T-helper 9 cell (primary cell): ENCODE measurements at regions not wholly inside any gene's neighbourhood (a gene's known extent, or its start where the extent isn't known, plus 50 kb on each side); places are given as distances from the start of the nearest gene placed in this dataset.

ENCODE experiments used
- DNase-seq: peaks from one replicate; pipeline ENCODE4 v3.0.0-alpha.2; 2020

DNA sequence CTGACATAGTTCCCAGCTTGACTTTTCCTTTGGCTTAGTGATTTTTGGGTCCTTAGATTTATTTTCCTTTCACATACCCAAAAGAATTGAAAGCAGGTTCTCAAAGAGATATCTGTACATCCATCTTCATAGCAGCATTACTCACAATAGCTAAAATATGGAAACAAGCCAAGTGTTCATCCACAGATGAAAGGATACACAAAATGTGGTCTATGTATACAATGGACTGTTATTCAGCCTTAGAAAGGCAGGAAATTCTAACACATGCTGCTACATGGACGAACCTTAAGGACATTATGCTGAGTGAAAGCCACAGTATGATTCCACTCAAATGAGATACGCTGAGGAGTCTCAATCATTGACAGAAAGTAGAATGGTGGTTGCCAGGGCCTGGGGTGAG is 171.8 kb downstream of the IGLL1 start:
- no peak for DNase-seq

DNA sequence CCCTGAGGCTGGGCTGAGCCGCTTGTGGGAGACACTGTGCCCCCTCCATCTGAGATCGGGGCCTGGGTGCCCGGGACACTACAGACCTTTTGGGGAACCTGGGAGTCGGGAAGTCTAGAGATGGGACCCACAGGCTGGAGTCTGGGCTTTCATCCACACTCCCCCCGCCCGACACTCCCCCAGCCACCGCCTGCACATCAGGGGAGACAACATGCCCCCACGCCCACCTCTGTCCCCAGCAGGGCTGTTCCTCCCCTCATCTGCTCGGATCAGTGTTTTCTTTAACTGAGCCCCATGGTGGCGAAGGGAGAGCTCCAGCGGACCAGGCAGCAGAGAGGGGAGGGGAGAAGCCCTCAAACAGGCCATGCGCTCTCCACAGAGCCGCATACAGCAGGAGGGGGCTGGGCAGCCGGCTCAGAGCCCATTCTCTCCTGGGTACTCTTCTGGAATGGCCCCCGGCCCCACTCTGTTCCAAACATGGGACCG is 174.7 kb downstream of the IGLL1 start:
- no peak for DNase-seq

DNA sequence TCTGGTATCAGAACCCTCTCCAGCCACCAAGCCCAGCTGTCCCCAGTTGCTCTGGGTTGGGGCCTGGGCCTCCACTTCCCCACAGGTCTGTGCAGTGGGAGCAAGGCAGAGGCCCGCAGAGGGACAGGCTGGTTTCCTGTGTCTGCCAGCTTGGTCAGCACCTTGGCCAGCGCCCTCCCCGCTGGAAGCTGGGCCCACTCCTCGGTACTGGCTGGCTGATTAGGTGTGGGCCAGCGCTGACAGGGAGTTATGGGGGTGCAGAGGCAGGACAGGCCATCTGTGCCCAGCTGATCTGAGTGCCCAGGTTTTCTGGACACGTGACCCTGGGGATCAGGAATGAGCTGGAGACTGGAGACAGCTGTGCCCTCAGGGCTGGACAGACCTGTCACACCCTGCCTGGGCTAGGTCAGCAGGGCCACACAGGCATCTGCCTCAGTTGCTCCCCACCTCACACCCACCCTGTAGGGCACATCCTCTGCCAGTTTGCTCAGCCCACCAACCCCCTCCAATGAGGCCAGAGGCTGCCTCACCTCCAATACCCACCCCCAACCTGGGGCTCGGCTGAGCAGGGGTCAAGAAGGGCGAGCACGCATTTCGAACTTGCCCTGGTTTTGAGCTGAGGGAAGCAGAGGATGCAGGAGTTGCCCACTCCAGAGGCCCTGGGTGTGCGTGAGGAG is 175.3 kb downstream of the IGLL1 start:
- no peak for DNase-seq

DNA sequence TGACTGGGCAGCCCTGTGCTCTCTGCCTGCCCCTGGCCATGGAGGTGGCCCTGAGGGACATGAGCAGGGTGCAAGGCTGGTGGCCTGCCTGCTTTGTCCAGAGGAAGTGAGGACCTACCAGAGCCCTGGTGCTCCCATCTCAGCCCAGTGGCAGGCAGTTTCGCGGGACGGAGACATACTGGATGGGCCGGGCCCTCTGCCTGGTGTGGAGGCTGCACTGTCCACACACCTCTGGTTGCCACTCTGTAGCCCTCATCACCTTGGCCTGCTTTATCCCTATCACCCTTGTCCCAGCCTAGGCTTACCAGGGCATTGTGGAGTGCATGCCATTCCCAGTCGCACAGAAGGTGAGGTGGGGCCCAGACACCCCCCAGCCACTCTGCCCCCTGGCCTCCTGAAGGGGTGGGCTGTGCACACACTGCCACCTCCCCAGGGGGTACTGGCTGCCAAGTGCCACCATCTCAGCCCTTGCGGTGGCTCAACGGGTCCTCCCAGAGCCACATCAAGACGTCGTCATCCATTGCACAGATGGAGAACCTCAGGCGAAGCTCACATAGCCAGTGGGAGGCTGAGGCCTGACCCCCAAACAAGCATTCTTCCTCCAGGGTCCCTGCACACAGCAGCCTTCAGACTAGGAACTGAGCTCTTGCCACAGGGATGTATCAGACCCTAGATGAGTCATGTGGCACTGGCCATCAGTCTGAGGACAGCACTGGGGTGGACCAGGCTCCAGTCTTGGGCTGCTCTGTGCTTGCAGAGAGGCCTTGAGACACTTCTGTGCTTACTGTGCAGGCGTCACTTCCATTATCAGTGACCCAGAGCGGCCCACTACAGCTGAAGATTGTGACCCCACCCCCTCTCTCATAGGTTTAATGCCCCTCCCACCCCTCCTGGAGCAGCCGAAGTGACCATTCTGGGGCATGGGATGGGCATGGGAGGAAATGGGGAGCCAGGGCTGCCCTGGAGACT is 176.1 kb downstream of the IGLL1 start:
- no peak for DNase-seq

DNA sequence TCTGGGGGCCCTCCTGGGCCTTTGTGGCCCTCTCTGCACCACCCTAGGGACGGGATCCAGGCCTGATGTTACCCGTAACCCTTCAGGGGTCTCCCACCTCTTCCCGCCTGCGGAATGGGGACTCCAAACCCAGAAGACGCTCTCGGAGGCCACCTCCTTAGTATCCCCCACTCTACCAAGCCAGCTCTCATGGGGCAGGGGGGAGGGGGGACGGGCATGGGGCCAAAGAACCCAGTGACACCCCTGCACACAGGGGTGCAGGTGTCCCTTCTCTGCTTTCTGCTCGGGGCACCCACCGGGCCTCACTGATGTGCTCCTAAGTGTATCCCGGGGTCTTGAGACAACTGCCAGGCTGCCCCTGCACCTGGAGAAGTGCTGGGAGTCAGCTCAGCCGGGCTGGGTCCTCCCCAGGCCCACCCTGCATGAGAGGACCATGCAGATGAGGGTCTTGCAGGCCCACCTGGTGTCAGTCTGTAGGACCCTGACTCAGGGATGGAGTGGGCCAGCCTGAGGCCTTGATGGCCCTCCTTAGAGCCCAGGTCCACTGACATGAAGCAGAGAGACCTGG is 176.9 kb downstream of the IGLL1 start:
- no peak for DNase-seq

DNA sequence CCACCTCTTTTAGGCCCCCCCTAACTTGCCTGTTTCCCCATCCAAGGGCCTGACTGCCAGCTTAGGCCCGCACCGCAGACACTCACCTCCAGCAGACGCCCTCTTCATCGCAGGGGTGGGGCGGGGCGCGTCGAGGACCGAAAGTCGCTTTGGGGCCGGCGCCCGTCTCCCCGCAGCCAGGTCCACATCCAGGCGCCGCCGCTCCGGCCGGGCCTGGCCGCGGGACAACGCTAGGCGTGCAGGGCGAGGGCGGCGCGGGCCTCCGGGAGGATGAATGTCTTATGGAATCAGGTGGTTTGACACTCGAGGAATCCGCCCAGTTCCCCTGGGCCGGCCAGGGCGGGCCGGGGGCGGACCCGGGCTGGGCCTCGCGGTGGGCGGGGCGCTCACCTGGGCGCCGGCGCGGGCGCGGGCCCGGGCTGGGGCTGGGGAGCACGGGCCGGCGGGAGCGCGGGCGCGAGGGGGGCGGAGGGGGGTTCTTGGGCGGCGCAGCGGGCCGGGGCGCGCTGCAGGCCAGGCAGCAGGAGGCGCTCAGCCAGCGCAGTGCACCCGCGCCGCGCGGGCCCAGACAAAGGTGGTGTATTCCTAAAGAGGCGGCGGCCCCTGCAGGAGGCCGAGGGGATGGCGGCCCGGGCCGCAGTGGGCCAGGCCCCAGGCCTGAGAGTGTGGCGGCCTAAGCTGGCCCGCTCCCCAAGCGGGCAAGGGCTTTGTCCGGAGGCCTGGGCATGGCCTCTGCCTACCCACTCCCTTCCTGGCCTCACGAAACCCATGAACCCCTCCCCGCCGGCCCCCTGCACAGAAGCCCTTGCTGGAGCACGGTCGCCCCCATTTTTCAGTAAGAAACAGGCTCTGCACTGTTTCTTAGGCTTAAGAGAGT is 177.6 kb downstream of the IGLL1 start:
- no peak for DNase-seq

DNA sequence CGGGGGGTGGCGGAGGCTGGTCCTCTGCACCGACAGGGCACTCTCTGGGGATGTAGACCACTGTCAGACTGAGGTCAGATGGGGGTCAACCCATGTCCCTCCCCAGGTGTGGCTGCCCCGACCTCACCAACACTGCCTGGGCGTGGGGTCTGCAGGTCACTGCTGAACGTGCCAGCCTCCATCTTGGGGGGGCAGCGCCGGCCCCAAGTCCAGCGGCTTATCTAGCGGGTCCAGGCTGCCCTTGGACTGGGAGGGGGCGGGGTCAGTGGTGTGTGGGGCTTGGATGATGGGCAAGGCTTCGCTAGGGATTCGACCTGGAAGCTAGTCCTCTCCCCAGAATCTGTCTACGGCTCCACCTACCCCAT is 178.2 kb downstream of the IGLL1 start:
- DNase-seq = no peak

DNA sequence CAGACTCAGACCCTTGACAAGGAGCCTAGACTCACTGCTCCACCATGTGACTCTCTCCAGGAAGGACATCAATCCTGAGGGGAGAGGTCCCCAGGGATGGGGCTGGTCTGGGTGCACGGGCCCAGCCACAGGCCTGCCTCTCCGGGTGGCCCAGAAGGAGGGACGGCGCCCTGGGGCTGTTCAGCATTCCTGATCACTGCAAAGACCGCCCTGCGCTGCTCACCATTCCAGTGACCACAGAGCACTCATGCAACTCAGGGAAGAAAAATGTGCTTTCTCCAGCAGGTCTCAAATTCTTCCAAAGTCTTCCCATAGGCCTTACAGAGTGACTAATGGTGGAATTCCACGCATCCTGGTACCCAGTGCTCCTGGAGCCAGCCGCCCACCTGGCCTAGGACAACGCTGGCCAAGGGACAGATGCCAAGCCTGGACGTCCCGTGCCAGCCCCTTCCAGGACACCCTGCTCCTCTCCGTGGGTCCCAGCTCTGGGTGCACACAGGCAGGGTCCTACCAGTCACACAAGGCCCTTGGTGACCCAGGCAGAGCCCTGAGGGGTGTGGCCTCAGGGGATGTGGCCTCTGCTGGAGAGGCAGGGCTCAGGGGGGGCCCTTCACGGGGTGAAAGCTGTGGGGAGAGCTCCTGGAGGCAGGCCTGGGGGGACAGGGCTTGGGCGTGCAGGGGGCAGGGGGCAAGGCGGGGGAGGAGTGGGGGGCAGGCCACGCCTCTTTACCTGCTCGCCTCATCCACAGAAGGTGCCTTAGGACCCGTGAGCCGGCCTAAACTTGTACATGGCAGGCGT is 178.8 kb downstream of the IGLL1 start:
- no peak for DNase-seq

DNA sequence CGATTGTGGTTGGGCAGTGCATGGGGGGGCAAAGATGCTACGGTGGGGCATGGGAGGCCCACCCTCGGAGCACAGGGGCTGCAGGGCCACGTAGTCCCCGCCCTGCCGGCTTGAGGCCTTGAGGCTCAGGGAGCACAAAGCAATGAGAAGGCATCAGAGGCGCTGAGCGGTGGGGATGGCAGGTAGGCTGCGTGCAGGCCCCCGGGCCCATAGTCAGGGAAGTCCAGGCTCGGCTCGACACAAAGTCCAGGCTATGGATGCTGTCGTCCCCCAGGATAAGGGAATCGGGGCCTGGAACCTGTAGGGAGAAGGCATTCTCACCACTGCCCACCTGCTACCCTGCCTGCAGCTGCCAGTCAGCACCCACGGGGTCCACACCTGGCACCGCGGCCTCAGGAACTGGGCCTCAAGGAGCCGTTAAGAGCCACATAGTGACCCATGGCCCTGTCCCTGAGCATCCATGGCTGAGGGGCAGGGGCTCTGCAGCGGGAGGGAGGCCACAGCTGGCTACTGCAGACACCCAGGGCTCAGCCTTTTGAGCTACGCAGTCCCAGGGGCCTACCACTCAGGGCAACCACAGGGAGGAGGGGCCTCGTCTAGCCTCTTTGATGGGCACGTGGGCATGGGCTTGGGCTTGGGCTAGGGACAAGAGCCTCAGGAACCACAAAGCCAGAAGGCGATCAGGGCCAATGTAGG is 179.7 kb downstream of the IGLL1 start:
- DNase-seq = no peak

DNA sequence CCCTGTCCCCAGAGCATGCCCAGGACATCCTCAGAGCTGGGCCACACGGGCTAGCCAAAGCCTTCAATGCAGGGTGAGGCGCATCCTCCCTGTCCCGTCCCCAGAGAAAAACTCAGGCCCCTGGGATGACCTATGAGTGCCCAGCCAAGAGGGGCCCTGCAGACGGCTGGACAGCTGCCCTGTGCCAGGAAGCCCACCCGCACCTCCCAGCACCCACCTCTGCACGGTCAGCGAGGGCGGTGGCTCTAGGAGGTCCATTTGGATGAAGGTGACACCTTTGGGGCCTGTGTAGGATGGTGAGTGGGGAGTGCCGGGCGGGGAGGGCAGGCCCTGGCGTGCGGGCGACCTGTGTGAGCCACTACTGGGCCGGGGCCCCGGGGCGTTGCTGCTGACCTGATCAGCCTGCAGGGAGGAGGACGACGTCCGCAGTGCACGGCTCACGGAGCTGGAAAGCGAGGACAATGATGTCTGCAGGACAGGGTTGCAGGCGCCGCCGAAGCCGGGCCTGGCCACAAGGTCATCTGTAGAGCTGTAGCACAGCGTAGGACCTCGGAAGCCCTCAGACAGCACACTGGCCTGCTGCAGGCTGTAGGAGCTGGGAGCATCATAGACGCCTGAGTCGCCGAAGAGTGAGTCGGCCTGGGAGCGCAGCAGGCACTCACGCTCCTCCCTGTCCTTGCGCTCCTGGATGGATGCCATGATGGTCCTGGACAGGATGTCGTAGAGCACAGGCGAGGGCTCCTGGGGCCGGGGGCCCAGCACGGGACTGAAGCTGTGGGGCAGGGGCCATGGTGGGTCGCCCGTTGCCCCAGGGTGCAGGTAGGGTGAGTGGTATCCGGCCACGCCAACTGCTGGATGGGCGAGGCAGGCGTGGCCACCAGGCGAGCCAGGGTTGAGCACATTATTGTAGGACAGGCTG is 180.5 kb downstream of the IGLL1 start:
- DNase-seq = no peak

DNA sequence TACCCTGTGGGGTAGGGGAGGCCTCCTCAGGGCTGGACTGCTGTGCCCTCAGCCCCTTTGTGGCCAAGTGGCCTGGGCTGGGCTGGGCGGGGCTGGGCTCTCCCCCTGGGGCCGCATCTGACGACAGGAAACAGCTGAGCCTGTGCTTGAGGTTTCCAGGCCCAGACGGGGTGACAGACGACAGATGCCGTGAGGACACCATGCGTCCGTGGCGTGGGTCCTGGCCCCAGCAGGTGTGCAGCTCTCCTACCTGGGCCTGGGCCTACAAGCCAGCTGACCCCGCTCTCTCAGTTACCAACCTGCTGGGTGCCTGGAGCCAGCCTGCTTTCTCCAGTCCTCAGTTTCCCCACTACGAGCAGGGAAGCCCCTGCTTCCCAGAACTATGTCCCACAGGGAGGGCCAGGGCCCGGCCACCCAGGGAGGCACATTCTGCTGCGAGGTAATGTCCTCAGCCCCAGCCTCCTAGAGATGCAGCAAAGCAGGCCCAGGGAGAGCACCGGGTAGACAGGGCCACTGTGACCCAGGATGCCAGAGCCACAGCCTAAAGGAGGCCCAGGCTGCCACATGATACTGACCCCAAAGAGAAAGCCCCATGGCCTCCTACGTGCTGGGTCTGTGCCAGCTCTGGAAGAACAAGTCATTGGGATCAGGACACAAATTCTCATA is 181.3 kb downstream of the IGLL1 start:
- no peak for DNase-seq

DNA sequence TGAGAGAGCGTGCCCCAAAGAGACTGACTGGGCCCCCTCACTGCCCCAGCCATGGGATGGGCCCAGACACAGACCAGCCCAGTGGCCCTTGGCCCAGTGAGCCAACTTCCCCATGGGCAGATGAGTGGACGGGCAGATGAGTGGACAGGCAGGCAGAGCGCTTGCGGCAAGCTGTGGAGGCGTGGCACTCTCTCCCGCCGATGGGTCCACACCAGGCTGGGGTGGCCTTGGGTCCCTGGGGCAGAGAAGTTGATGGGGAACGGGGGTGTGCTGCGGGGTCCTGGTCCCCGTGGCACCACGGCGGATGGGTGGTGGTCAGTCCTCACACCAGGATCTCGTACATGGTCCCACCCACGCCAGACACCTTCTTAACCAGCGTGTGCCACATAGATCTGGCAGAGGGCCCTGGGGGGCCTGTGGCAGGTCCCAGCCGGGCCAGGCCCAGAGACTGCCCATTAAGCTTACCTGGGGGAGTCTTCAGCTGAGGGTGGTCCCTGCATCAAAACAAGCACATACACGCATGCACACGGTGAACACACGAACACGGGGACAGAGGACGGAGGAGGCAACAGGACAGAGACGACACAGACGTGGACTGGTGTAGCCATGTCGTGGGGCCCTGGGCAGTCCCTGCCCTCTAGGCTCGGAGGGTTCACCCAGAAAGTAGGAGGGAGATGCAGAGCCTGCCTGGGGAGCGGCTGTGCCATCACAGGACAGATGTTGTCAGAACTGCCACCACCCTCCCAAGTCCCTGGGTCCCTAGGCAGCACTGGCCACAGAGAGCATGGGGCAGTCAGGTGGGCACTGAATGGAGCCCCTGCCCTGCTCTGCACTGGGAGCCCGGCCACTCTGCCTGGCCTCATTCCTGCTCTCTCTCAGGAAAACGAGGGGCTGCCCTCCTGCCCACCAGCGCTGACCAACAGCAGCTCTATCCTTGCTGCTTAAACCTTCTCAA is 182.2 kb downstream of the IGLL1 start:
- no peak for DNase-seq

DNA sequence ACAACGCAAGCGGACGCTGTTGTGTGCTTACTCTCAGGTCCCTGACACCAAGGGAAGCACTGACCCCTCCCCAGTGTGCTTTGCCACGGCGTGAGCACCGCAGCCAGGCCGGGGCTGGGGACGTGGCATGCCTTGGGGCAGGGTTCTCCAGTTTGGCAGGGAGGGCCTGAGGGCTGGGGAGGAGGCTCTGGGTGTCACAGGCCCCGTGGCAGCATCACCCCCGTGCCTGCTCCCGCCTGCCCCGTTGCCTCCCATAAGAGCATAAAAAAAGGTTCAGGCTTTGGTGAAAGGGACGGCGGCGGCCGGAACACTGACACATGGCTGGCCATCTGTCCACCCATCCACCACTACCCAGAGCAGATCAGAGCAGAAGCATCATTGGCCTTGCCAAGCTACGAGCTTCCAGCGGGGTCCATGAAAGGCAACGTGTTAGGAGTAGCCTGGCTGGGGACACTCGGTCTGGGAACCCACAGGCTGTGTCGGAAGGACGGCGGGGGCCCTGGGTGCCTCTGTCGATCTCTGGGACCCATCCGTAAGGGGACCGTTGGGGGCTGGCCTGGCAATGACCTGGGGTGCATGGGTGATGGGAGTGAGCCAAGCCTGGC is 183.0 kb downstream of the IGLL1 start:
- DNase-seq = no peak

DNA sequence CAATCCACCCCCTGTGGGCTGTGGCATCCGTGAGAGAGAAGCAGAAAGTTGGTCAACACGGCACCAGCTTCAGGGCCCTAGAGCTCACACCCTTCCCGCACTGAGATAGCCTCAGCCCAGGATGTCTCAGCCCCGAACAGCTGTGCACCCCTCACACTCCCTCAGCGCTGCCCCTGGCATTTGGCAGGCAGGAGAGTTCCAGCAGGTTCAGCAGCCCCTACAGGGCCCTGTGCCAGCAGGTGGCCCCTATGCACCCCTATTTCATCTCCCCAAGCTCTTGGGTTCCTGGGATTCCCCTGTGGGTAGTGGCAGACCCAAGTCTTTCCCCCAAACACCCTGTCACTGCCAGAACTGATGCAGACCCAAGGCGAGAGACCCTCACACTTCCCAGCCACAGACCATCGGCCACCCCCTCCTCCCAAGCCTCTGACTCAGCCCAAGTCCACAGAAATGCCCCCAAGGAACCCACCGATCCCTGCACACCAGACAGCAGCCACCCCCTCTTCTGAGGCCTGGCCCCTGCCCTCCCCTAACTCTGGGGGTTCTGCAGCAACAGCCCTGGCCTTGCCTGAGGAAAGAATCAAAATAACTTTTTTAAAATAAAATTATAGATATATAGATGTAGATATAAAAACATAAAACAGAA is 183.6 kb downstream of the IGLL1 start:
- no peak for DNase-seq

DNA sequence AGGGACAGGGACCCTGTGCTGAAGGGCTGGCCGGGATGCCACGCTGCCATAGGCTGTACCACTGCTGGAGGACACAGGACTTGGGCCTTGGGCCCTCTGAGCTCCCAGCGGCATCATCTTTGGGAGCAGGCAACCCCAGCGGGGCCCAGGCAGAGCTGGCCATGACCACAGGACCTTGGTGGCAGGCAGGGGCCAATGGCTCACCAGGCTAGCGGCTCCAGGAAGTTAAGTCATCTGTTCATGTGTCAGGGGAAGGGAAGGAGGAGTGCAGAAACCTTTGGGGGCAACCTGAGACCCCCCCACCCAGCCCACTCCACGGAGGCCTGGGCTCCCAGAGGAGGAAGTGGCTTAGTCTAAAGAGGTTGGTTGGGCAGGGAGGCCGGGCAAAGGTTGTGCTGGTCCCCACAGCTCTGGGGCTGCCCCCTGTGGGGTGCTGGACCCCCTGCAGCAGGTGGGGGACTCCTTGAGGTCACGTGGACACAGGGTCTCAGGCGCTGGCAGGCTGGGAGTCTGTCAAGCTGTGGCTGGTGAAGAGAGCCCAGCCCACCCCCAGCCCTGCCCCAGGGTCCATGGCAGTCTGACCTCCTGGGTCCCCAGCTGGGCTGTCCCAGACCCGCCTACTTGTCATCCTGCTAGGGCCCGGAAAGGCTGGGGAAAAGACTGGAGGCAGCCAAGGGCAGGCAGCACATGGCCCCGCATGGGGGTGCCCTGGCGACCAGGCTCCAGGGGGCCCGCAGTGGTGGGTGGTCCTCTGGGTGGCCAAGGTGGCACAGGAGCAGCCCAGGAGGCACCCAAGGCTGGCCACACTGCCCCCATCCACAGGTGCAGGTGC is 184.3 kb downstream of the IGLL1 start:
- no peak for DNase-seq
